Upper lobe of left lung (tissue), 4 donors: ENCODE measurements at regions not wholly inside any gene's neighbourhood (a gene's known extent, or its start where the extent isn't known, plus 50 kb on each side); places are given as distances from the start of the nearest gene placed in this dataset.

ENCODE experiments used
- EP300 ChIP-seq, 4 donors: sonication (generic); formaldehyde crosslinking; IDR thresholded peaks; one replicate each; pipeline ENCODE4 v1.5.1; 2017; ENCODE audit warnings: antibody characterized with exemption in 4 of 4, control low read depth in 2 of 4
- POLR2A ChIP-seq, 4 donors: fragments of 450-650 bp; IDR thresholded peaks; one replicate each; pipeline ENCODE4 v1.5.1; 2016 to 2017; ENCODE audit warnings: antibody characterized with exemption in 4 of 4, mild to moderate bottlenecking in 2 of 4
- POLR2AphosphoS5 ChIP-seq, 2 donors: sonication (generic); formaldehyde crosslinking; IDR thresholded peaks; one replicate each; pipeline ENCODE4 v1.5.1; 2017; ENCODE audit warnings: antibody characterized with exemption in 2 of 2
- TF ChIP-seq, protein P1 (sequence below), 6 experiments: fragments of 450-650 bp in 4 of 6; fragments of 200-600 bp in 2 of 6; sonication (generic) in 2 of 6; IDR thresholded peaks; one replicate each; pipeline ENCODE4 v1.5.1; 2016 to 2019; ENCODE audit warnings: antibody characterized with exemption in 6 of 6

GRCh38 chr22:48744967-48745841 is 1082.5 kb downstream of the BRD1 start:
- TF ChIP-seq EP300 (IDR thresholded peaks at IDR 0.05), result no peak
- no peak for TF ChIP-seq POLR2A (IDR thresholded peaks at IDR 0.05)
- TF ChIP-seq, protein P1, sequence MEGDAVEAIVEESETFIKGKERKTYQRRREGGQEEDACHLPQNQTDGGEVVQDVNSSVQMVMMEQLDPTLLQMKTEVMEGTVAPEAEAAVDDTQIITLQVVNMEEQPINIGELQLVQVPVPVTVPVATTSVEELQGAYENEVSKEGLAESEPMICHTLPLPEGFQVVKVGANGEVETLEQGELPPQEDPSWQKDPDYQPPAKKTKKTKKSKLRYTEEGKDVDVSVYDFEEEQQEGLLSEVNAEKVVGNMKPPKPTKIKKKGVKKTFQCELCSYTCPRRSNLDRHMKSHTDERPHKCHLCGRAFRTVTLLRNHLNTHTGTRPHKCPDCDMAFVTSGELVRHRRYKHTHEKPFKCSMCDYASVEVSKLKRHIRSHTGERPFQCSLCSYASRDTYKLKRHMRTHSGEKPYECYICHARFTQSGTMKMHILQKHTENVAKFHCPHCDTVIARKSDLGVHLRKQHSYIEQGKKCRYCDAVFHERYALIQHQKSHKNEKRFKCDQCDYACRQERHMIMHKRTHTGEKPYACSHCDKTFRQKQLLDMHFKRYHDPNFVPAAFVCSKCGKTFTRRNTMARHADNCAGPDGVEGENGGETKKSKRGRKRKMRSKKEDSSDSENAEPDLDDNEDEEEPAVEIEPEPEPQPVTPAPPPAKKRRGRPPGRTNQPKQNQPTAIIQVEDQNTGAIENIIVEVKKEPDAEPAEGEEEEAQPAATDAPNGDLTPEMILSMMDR (IDR thresholded peaks at IDR 0.05), result no peak
- TF ChIP-seq POLR2AphosphoS5 (IDR thresholded peaks at IDR 0.05), result no peak
